GM12872 (cell line): ENCODE measurements at regions not wholly inside any gene's neighbourhood (a gene's known extent, or its start where the extent isn't known, plus 50 kb on each side); places are given as distances from the start of the nearest gene placed in this dataset.
A peak's percentile ranks its signal among the peaks of the same experiment; 100 is the strongest.

ENCODE experiments used
- CTCF ChIP-seq: IDR thresholded peaks from 3 replicates; pipeline ENCODE4 v1.5.1; 2011; ENCODE audit warnings: low read depth, mild to moderate bottlenecking, low read length, moderate library complexity; ENCODE audit not compliant: insufficient read depth

DNA sequence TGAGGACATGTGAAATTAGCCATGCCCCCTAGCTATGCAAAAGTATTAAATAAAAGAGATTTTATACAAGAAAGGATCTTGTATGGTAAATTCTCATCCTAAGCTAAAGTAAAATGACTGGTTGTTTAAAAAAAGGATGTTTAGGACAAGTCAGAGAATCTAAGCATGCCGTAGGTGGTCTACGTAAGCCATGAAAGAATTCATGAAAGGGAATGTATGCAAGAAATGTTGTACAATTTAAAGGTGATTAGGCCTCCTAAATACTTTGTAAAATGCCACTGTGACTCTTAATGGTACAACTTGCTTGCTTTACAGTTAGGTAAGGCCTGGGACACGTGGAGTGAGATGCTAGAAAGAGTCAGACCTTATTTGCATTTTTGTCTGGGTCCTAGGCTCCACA lies 209.0 kb downstream of the EFHB start:
- no peak for TF ChIP-seq CTCF

DNA sequence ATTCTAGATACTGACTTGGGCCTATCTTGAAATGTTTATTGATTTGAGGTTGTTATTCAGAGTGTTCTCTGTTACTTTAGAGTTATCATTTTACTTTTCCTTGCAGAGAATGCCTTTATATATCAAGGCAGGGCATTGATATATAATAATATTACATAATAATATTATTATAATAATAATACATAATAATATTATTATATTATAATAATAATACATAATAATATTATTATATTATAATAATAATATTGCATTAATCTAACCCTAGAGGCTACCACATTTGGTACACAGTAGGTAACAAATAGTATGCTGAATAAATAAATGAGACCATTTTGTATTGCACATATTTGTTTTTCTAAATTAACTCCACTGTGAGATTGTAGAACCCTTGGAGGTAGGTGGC lies 216.3 kb downstream of the EFHB start:
- TF ChIP-seq CTCF = no peak

- no peak for TF ChIP-seq CTCF
These were observed 222.7 kb downstream of the EFHB start for GRCh38 chr3:19711160-19711782.

DNA sequence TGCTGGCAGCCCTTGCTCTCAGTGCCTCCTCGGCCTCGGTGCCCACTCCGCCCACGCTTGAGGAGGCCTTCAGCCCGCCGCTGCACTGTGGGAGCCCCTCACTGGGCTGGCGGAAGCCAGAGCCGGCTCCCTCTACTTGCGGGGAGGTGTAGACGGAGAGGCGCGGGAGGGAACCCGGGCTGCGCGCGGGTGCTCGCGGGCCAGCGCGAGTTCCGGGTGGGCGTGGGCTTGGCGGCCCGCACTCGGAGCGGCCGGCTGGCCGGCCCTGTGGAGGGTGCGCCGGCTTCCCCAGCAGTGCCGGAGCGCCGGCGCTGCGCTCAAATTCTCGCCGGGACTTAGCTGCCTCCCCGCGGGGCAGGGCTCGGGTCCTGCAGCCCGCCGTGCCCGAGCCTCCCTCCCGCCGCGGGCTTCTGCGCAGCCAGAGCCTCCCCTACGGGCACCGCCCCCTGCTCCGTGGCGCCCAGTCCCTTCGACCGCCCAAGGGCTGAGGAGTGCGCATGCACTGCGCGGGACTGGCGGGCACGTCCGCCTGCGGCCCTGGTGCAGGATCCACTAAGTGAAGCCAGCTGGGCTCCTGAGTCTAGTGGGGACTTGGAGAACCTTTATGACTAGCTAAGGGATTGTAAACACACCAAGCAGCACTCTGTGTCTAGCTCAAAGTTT lies 231.5 kb downstream of the EFHB start:
- TF ChIP-seq CTCF = no peak

GRCh38 chr3:19688767-19689166 lies 245.2 kb downstream of the EFHB start:
- TF ChIP-seq CTCF = peak; percentile 48

- no peak for TF ChIP-seq CTCF
These were observed 265.9 kb downstream of the EFHB start for GRCh38 chr3:19668163-19668562.

- no peak for TF ChIP-seq CTCF
These were observed 271.5 kb downstream of the EFHB start for GRCh38 chr3:19662486-19662885.
